ENCODE measurements at regions not wholly inside any gene's neighbourhood (a gene's known extent, or its start where the extent isn't known, plus 50 kb on each side); places are given as distances from the start of the nearest gene placed in this dataset.

GRCh38 chr5:153157156-153157555 lies 333.3 kb upstream of the GRIA1 start:
- H3K36me3 ChIP-seq (ENCODE audit: control insufficient read depth in 4 of 4, insufficient read depth in 4 of 4, low read length in 3 of 4) = no peaks in the 10 kb centered on the region
- 57% methylated on average over 1 of the region's 1 CpG for WGBS (ENCODE audit: insufficient coverage)
- H3K4me3 ChIP-seq (ENCODE audit: control insufficient read depth in 1 of 7, extremely low read depth in 1 of 7, insufficient read depth in 4 of 7, low read depth in 2 of 7, low read length in 6 of 7) = no peak overlapping the region
- no peaks in the 10 kb centered on the region for H3K27me3 ChIP-seq (replicated peaks in 2 of 5; ENCODE audit: control insufficient read depth in 4 of 5, insufficient read depth in 5 of 5, low read length in 4 of 5)
- DNase-seq = no peak
- ChIA-PET CTCF (no interaction called here), POLR2A (no interaction called here)
- no peaks in the 10 kb centered on the region for H3K9me3 ChIP-seq (ENCODE audit: control extremely low read depth in 1 of 5, control insufficient read depth in 4 of 5, insufficient read depth in 2 of 5, low read depth in 1 of 5, low read length in 4 of 5)
- no peak overlapping the region for H3K27ac ChIP-seq (ENCODE audit: insufficient read depth in 1 of 2, low read depth in 1 of 2, low read length in 2 of 2, poor library complexity in 1 of 2, severe bottlenecking in 2 of 2)
- no peaks in the 10 kb centered on the region for H3K4me1 ChIP-seq (ENCODE audit: control extremely low read depth in 1 of 4, control insufficient read depth in 4 of 4, insufficient read depth in 4 of 4, low read length in 3 of 4)

- no peaks in the 10 kb centered on the region for H3K9me3 ChIP-seq (ENCODE audit: control extremely low read depth in 1 of 5, control insufficient read depth in 4 of 5, insufficient read depth in 2 of 5, low read depth in 1 of 5, low read length in 4 of 5)
- POLR2A ChIA-PET = no interaction called here
Measured at GRCh38 chr5:153158608-153159007, 331.9 kb upstream of the GRIA1 start.

GRCh38 chr5:153159616-153160015 lies 330.9 kb upstream of the GRIA1 start:
- Histone ChIP-seq H3K4me1 (ENCODE audit: control extremely low read depth in 1 of 4, control insufficient read depth in 4 of 4, insufficient read depth in 4 of 4, low read length in 3 of 4) (no peaks in the 10 kb centered on the region), H3K27me3 (replicated peaks in 2 of 5; ENCODE audit: control insufficient read depth in 4 of 5, insufficient read depth in 5 of 5, low read length in 4 of 5) (no peaks in the 10 kb centered on the region), H3K9me3 (ENCODE audit: control extremely low read depth in 1 of 5, control insufficient read depth in 4 of 5, insufficient read depth in 2 of 5, low read depth in 1 of 5, low read length in 4 of 5) (no peaks in the 10 kb centered on the region), H3K36me3 (ENCODE audit: control insufficient read depth in 4 of 4, insufficient read depth in 4 of 4, low read length in 3 of 4) (no peaks in the 10 kb centered on the region), H3K27ac (ENCODE audit: insufficient read depth in 1 of 2, low read depth in 1 of 2, low read length in 2 of 2, poor library complexity in 1 of 2, severe bottlenecking in 2 of 2) (no peak overlapping the region), H3K4me3 (ENCODE audit: control insufficient read depth in 1 of 7, extremely low read depth in 1 of 7, insufficient read depth in 4 of 7, low read depth in 2 of 7, low read length in 6 of 7) (no peak overlapping the region)
- DNase-seq = no peak
- 50% methylated on average over 2 of the region's 3 CpGs for WGBS (ENCODE audit: insufficient coverage)
- ChIA-PET POLR2A (no interaction called here), CTCF (no interaction called here)

More at GRCh38 chr5:153158608-153159007, 331.9 kb upstream of the GRIA1 start:
- Histone ChIP-seq H3K4me1 (ENCODE audit: control extremely low read depth in 1 of 4, control insufficient read depth in 4 of 4, insufficient read depth in 4 of 4, low read length in 3 of 4) (no peaks in the 10 kb centered on the region), H3K36me3 (ENCODE audit: control insufficient read depth in 4 of 4, insufficient read depth in 4 of 4, low read length in 3 of 4) (no peaks in the 10 kb centered on the region), H3K27ac (ENCODE audit: insufficient read depth in 1 of 2, low read depth in 1 of 2, low read length in 2 of 2, poor library complexity in 1 of 2, severe bottlenecking in 2 of 2) (no peak overlapping the region), H3K4me3 (ENCODE audit: control insufficient read depth in 1 of 7, extremely low read depth in 1 of 7, insufficient read depth in 4 of 7, low read depth in 2 of 7, low read length in 6 of 7) (no peak overlapping the region), H3K27me3 (replicated peaks in 2 of 5; ENCODE audit: control insufficient read depth in 4 of 5, insufficient read depth in 5 of 5, low read length in 4 of 5) (no peaks in the 10 kb centered on the region)
- 29% methylated on average over 1 of the region's 1 CpG for WGBS (ENCODE audit: insufficient coverage)
- CTCF ChIA-PET = no interaction called here
- DNase-seq = no peak

GRCh38 chr5:153168241-153168640 lies 322.2 kb upstream of the GRIA1 start:
- POLR2A ChIA-PET = no interaction called here
- WGBS (ENCODE audit: insufficient coverage) = 100% methylated on average over 1 of the region's 1 CpG
- Histone ChIP-seq H3K4me1 (ENCODE audit: control extremely low read depth in 1 of 4, control insufficient read depth in 4 of 4, insufficient read depth in 4 of 4, low read length in 3 of 4) (no peaks in the 10 kb centered on the region), H3K4me3 (ENCODE audit: control insufficient read depth in 1 of 7, extremely low read depth in 1 of 7, insufficient read depth in 4 of 7, low read depth in 2 of 7, low read length in 6 of 7) (no peak overlapping the region), H3K27me3 (replicated peaks in 2 of 5; ENCODE audit: control insufficient read depth in 4 of 5, insufficient read depth in 5 of 5, low read length in 4 of 5) (no peaks in the 10 kb centered on the region), H3K27ac (ENCODE audit: insufficient read depth in 1 of 2, low read depth in 1 of 2, low read length in 2 of 2, poor library complexity in 1 of 2, severe bottlenecking in 2 of 2) (no peak overlapping the region), H3K9me3 (ENCODE audit: control extremely low read depth in 1 of 5, control insufficient read depth in 4 of 5, insufficient read depth in 2 of 5, low read depth in 1 of 5, low read length in 4 of 5) (no peaks in the 10 kb centered on the region), H3K36me3 (ENCODE audit: control insufficient read depth in 4 of 4, insufficient read depth in 4 of 4, low read length in 3 of 4) (no peaks in the 10 kb centered on the region)
- DNase-seq = no peak
- CTCF ChIA-PET = no interaction called here

DNA sequence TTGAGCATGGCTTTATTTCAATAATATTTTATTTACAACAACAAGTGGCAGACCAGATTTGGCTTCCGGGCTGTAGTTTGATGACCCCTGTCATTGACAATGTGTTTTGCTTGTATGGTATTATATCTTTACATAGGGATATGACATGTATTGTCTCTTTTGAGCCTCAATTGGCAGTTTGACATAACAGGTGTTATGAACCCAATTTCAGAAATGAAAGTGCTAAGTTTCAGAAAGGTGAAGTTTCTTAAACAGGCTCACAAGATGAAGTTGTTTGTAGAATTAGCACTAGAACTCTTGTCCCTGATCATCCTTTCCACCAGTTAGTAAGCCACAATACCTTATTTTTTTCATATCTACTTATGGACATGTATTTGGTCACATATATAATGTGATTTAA lies 303.0 kb upstream of the GRIA1 start:
- ChIA-PET CTCF (no interaction called here), POLR2A (no interaction called here)
- Histone ChIP-seq H3K4me3 (ENCODE audit: control insufficient read depth in 1 of 7, extremely low read depth in 1 of 7, insufficient read depth in 4 of 7, low read depth in 2 of 7, low read length in 6 of 7) (no peak overlapping the region), H3K27ac (ENCODE audit: insufficient read depth in 1 of 2, low read depth in 1 of 2, low read length in 2 of 2, poor library complexity in 1 of 2, severe bottlenecking in 2 of 2) (no peak overlapping the region), H3K4me1 (ENCODE audit: control extremely low read depth in 1 of 4, control insufficient read depth in 4 of 4, insufficient read depth in 4 of 4, low read length in 3 of 4) (no peaks in the 10 kb centered on the region), H3K36me3 (ENCODE audit: control insufficient read depth in 4 of 4, insufficient read depth in 4 of 4, low read length in 3 of 4) (no peaks in the 10 kb centered on the region), H3K9me3 (ENCODE audit: control extremely low read depth in 1 of 5, control insufficient read depth in 4 of 5, insufficient read depth in 2 of 5, low read depth in 1 of 5, low read length in 4 of 5) (no peaks in the 10 kb centered on the region), H3K27me3 (replicated peaks in 2 of 5; ENCODE audit: control insufficient read depth in 4 of 5, insufficient read depth in 5 of 5, low read length in 4 of 5) (no peaks in the 10 kb centered on the region)
- DNase-seq = no peak
- WGBS (ENCODE audit: insufficient coverage) = no CpG with 5 or more reads among the region's 1 CpG

DNA sequence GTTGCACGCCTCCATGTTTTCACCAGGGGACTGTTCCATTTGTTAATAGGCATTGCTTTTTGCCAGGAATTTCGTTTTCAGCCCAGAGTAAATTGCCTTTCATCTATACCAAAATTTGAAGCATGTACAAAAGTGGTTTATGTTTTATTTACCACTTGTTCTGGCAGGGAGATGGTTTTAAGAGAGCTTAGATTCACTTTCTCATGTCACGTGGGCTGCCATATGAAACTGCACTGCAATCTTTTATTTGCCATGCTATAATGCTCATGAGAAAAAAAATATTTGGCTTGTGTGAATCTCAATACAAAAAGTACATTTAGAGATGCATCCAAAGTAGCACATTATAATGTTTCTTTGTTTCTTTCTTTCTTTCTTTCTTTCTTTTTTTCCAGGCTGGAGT lies 284.1 kb upstream of the GRIA1 start:
- no peak for DNase-seq
- 67% methylated on average over 1 of the region's 3 CpGs for WGBS (ENCODE audit: insufficient coverage)
- CTCF ChIA-PET = no interaction called here

DNA sequence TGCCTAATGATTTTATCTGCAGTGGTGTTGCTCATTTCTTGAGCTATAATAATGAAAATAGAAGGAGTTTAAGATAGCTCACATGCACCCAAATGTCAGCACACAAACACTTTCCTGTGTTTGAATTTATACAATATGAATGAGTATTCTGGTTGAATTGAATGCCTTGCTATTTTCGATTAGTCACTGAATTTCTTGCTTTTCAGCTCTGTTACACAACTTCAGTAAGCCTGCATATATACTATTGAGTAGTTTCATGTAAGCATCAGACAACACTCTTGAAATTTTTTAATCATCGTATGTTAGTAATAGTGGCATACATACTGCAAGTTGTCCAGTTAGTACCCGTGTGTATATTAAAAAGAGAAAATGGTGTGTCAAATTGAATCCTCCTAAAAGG lies 281.5 kb upstream of the GRIA1 start:
- ChIA-PET POLR2A (no interaction called here), CTCF (interaction anchor here (1.2 kb wide), 1 partner anchor 15 kb away, joined by 3 read pairs; no protein-coding TSS in a partner anchor)
- Histone ChIP-seq H3K9me3 (ENCODE audit: control extremely low read depth in 1 of 5, control insufficient read depth in 4 of 5, insufficient read depth in 2 of 5, low read depth in 1 of 5, low read length in 4 of 5) (no peaks in the 10 kb centered on the region), H3K4me1 (ENCODE audit: control extremely low read depth in 1 of 4, control insufficient read depth in 4 of 4, insufficient read depth in 4 of 4, low read length in 3 of 4) (no peaks in the 10 kb centered on the region), H3K27ac (ENCODE audit: insufficient read depth in 1 of 2, low read depth in 1 of 2, low read length in 2 of 2, poor library complexity in 1 of 2, severe bottlenecking in 2 of 2) (no peak overlapping the region), H3K4me3 (ENCODE audit: control insufficient read depth in 1 of 7, extremely low read depth in 1 of 7, insufficient read depth in 4 of 7, low read depth in 2 of 7, low read length in 6 of 7) (no peak overlapping the region), H3K27me3 (replicated peaks in 2 of 5; ENCODE audit: control insufficient read depth in 4 of 5, insufficient read depth in 5 of 5, low read length in 4 of 5) (no peaks in the 10 kb centered on the region), H3K36me3 (ENCODE audit: control insufficient read depth in 4 of 4, insufficient read depth in 4 of 4, low read length in 3 of 4) (no peaks in the 10 kb centered on the region)
- WGBS (ENCODE audit: insufficient coverage) = no CpG with 5 or more reads among the region's 3 CpGs
- DNase-seq = no peak

More for the DNA sequence above, 284.1 kb upstream of the GRIA1 start:
- Histone ChIP-seq H3K27me3 (replicated peaks in 2 of 5; ENCODE audit: control insufficient read depth in 4 of 5, insufficient read depth in 5 of 5, low read length in 4 of 5) (no peaks in the 10 kb centered on the region), H3K4me1 (ENCODE audit: control extremely low read depth in 1 of 4, control insufficient read depth in 4 of 4, insufficient read depth in 4 of 4, low read length in 3 of 4) (no peaks in the 10 kb centered on the region), H3K36me3 (ENCODE audit: control insufficient read depth in 4 of 4, insufficient read depth in 4 of 4, low read length in 3 of 4) (no peaks in the 10 kb centered on the region), H3K9me3 (ENCODE audit: control extremely low read depth in 1 of 5, control insufficient read depth in 4 of 5, insufficient read depth in 2 of 5, low read depth in 1 of 5, low read length in 4 of 5) (no peaks in the 10 kb centered on the region), H3K27ac (ENCODE audit: insufficient read depth in 1 of 2, low read depth in 1 of 2, low read length in 2 of 2, poor library complexity in 1 of 2, severe bottlenecking in 2 of 2) (no peak overlapping the region), H3K4me3 (ENCODE audit: control insufficient read depth in 1 of 7, extremely low read depth in 1 of 7, insufficient read depth in 4 of 7, low read depth in 2 of 7, low read length in 6 of 7) (no peak overlapping the region)
- POLR2A ChIA-PET = no interaction called here

All from common myeloid progenitor, CD34-positive (primary cell).